Esophagus squamous epithelium (tissue), 4 donors: ENCODE measurements at regions not wholly inside any gene's neighbourhood (a gene's known extent, or its start where the extent isn't known, plus 50 kb on each side); places are given as distances from the start of the nearest gene placed in this dataset.

ENCODE experiments used
- POLR2A ChIP-seq, 4 donors: fragments of 450-650 bp; IDR thresholded peaks; one replicate each; pipeline ENCODE4 v1.6.1; 2017; ENCODE audit warnings: antibody characterized with exemption in 4 of 4, mild to moderate bottlenecking in 4 of 4, moderate library complexity in 3 of 4
- TF ChIP-seq, protein P1 (sequence below), 6 experiments: fragments of 450-650 bp in 4 of 6; fragments of 200-600 bp in 2 of 6; sonication (generic) in 2 of 6; IDR thresholded peaks; one replicate each; pipeline ENCODE4 v1.5.1; 2016 to 2019; ENCODE audit warnings: antibody characterized with exemption in 6 of 6, mild to moderate bottlenecking in 4 of 6, moderate library complexity in 4 of 6

DNA sequence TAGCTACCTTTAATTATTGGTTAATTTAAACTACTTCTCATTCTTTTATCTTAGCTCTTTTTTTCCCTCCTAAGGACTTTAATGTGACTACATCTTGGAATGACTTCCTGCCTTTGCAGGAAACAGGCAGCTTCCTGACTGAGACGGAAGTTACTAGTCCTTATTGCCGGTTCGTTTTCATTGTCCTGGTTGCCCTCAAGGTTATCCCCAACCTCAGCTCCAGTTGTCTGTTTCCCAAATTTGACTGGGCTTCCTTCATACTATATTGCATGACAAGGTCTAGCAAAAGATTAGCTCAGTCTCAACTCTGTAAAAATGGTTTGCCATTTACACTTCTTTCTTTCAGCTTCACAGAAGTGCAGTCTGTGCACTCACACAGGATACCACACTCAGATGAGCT lies 109.9 kb upstream of the DDX53 start:
- TF ChIP-seq POLR2A (IDR thresholded peaks at IDR 0.05): no peak
- TF ChIP-seq, protein P1, sequence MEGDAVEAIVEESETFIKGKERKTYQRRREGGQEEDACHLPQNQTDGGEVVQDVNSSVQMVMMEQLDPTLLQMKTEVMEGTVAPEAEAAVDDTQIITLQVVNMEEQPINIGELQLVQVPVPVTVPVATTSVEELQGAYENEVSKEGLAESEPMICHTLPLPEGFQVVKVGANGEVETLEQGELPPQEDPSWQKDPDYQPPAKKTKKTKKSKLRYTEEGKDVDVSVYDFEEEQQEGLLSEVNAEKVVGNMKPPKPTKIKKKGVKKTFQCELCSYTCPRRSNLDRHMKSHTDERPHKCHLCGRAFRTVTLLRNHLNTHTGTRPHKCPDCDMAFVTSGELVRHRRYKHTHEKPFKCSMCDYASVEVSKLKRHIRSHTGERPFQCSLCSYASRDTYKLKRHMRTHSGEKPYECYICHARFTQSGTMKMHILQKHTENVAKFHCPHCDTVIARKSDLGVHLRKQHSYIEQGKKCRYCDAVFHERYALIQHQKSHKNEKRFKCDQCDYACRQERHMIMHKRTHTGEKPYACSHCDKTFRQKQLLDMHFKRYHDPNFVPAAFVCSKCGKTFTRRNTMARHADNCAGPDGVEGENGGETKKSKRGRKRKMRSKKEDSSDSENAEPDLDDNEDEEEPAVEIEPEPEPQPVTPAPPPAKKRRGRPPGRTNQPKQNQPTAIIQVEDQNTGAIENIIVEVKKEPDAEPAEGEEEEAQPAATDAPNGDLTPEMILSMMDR (IDR thresholded peaks at IDR 0.05): no peak
